Stimulated activated CD4-positive, alpha-beta T cell treated with anti-CD3 and anti-CD28 coated beads, Interleukin-4, amount 100 ng/mL, for 48 hours (primary cell): ENCODE measurements at regions not wholly inside any gene's neighbourhood (a gene's known extent, or its start where the extent isn't known, plus 50 kb on each side); places are given as distances from the start of the nearest gene placed in this dataset.
"Not testable (repeated sequence)": the region's sequence is repeated elsewhere in the genome, so short reads cannot be mapped to it uniquely, and the experiment has no call there.

Source experiments
- DNase-seq, 2 donors: peaks; one replicate each; pipeline ENCODE4 v3.0.0-alpha.2; 2020; ENCODE audit warnings: low read depth in 2 of 2

GRCh38 chr9:68593760-68594159 is 53.1 kb upstream of the TMEM252 start:
- DNase-seq: not testable (repeated sequence)

- no peak for DNase-seq
Observed at GRCh38 chr9:68595868-68596267, 55.2 kb upstream of the TMEM252 start.

- DNase-seq: no peak
Observed at GRCh38 chr9:68597362-68597997, 56.8 kb upstream of the TMEM252 start.

- DNase-seq: no peak
Observed at GRCh38 chr9:68599826-68600225, 59.1 kb upstream of the TMEM252 start.

GRCh38 chr9:68601081-68601480 is 60.4 kb upstream of the TMEM252 start:
- no peak for DNase-seq

- no peak for DNase-seq
Observed at GRCh38 chr9:68603371-68603770, 62.7 kb upstream of the TMEM252 start.

- no peak for DNase-seq
Observed at GRCh38 chr9:68608763-68609162, 68.1 kb upstream of the TMEM252 start.

- DNase-seq: no peak
Observed at GRCh38 chr9:68609901-68610415, 69.3 kb upstream of the TMEM252 start.

- DNase-seq: no peak
Observed at GRCh38 chr9:68614121-68614520, 73.4 kb upstream of the TMEM252 start.

- not testable (repeated sequence) for DNase-seq
Observed at GRCh38 chr9:68617011-68617410, 76.3 kb upstream of the TMEM252 start.

- DNase-seq: no peak
Observed at GRCh38 chr9:68619072-68619471, 78.4 kb upstream of the TMEM252 start.

- DNase-seq: no peak
Observed at GRCh38 chr9:68619636-68620035, 79.0 kb upstream of the TMEM252 start.

GRCh38 chr9:68625559-68625958 is 79.5 kb upstream of the PIP5K1B start:
- no peak for DNase-seq

GRCh38 chr9:68626526-68626925 is 78.5 kb upstream of the PIP5K1B start:
- no peak for DNase-seq

GRCh38 chr9:68627104-68627503 is 77.9 kb upstream of the PIP5K1B start:
- no peak for DNase-seq

GRCh38 chr9:68627594-68627993 is 77.4 kb upstream of the PIP5K1B start:
- no peak for DNase-seq

GRCh38 chr9:68629042-68629441 is 76.0 kb upstream of the PIP5K1B start:
- no peak for DNase-seq

- DNase-seq: no peak
Observed at GRCh38 chr9:68631811-68632210, 73.2 kb upstream of the PIP5K1B start.

- DNase-seq: no peak
Observed at GRCh38 chr9:68637020-68637419, 68.0 kb upstream of the PIP5K1B start.

- not testable (repeated sequence) for DNase-seq
Observed at GRCh38 chr9:68639261-68639660, 65.8 kb upstream of the PIP5K1B start.

- no peak for DNase-seq
Observed at GRCh38 chr9:68640421-68641089, 64.5 kb upstream of the PIP5K1B start.

GRCh38 chr9:68643901-68644809 is 60.9 kb upstream of the PIP5K1B start:
- DNase-seq: no peak
